ENCODE measurements at regions not wholly inside any gene's neighbourhood (a gene's known extent, or its start where the extent isn't known, plus 50 kb on each side); places are given as distances from the start of the nearest gene placed in this dataset.

DNA sequence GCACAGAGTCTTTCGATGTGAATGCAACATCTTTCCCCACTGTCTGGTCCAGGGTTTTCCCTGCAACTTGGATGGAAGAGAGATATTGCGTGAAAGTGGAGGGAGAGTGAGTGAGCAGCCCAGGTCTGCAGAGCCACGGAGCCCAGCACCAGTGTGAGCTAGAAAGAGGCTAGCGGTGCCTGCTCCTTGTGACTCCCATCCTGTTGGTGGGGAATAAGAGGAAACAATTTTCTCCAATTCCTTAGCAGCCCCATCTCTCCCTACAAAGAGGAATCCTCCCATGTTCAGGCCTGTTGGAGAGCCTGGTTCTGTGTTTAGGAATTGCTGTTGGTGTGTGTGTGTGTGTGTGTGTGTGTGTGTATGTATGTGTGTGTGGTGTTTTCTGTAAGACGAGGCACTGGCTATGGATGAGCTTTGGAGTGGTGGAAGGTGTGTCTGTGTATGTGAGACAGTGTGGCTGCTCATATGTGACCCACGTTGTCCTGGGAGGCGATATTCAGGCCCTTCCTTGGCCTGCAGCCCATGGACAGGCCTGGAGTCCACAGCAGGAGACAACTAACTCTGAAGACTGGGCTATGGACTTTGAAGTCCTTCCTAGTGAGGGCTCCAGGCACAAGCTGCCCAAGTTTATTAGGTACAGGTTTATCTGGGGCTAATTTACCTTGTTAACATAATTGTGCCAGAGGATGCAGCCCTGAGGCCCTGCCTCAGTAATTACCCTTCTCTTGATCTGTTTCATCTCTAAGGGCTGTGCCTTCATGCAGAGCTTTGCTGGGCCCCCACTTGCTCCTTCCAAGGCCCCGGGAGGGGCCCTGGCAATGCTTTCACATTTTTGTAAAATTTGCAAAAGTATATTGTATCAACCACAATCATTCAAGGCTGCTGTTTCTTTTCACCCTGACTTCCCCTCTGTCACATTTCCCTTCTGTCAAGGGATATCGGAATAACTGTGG lies 88.6 kb upstream of the HAAO start (continued):
- no peak for TF ChIP-seq CTCF (IDR thresholded peaks at IDR 0.05; ENCODE audit: low read depth, low read length, missing input control)
- no peak for TF ChIP-seq EGR1 (IDR thresholded peaks at IDR 0.05; ENCODE audit: low read depth in 2 of 2)
- TF ChIP-seq NR2F2 (IDR thresholded peaks at IDR 0.05): no peak
- TF ChIP-seq HNF4G (IDR thresholded peaks at IDR 0.05): no peak

GRCh38 chr2:42879913-42880737 lies 87.7 kb upstream of the HAAO start:
- Histone ChIP-seq H3K27me3 (ENCODE audit: control insufficient read depth in 4 of 4, insufficient read depth in 4 of 4, low read length in 3 of 4) (no peaks in the 10 kb centered on the region), H3K36me3 (ENCODE audit: control insufficient read depth in 4 of 4, insufficient read depth in 3 of 4, low read depth in 1 of 4, low read length in 3 of 4) (no peaks in the 10 kb centered on the region), H3K9ac (ENCODE audit: low read depth in 1 of 2, low read length in 2 of 2) (no peak overlapping the region), H3K27ac (ENCODE audit: low read depth in 1 of 2, low read length in 2 of 2) (peak overlapping the region; percentile 26 to 38), H3K9me3 (ENCODE audit: control insufficient read depth in 4 of 4, low read length in 3 of 4) (no peaks in the 10 kb centered on the region), H3K4me3 (ENCODE audit: low read depth in 1 of 3, low read length in 3 of 3) (no peak overlapping the region), H3K4me1 (ENCODE audit: control insufficient read depth in 4 of 4, insufficient read depth in 4 of 4, low read length in 3 of 4) (no peaks in the 10 kb centered on the region)
- TF ChIP-seq, protein P1, sequence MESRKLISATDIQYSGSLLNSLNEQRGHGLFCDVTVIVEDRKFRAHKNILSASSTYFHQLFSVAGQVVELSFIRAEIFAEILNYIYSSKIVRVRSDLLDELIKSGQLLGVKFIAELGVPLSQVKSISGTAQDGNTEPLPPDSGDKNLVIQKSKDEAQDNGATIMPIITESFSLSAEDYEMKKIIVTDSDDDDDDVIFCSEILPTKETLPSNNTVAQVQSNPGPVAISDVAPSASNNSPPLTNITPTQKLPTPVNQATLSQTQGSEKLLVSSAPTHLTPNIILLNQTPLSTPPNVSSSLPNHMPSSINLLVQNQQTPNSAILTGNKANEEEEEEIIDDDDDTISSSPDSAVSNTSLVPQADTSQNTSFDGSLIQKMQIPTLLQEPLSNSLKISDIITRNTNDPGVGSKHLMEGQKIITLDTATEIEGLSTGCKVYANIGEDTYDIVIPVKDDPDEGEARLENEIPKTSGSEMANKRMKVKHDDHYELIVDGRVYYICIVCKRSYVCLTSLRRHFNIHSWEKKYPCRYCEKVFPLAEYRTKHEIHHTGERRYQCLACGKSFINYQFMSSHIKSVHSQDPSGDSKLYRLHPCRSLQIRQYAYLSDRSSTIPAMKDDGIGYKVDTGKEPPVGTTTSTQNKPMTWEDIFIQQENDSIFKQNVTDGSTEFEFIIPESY (IDR thresholded peaks at IDR 0.05): no peak
- TF ChIP-seq EGR1 (IDR thresholded peaks at IDR 0.05; ENCODE audit: low read depth in 2 of 2) (no peak), FOXA1 (IDR thresholded peaks at IDR 0.05) (no peak), NR2F2 (IDR thresholded peaks at IDR 0.05) (peak; percentile 78), REST (IDR thresholded peaks at IDR 0.05) (no peak)
- TF ChIP-seq, protein P2, sequence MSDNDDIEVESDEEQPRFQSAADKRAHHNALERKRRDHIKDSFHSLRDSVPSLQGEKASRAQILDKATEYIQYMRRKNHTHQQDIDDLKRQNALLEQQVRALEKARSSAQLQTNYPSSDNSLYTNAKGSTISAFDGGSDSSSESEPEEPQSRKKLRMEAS (IDR thresholded peaks at IDR 0.05): no peak
- no peak for DNase-seq (ENCODE audit: low spot score)
- 70% methylated on average over 18 of the region's 18 CpGs for WGBS

Data from liver (tissue), 8 donors.